Right lung (tissue), 2 donors: ENCODE measurements at regions not wholly inside any gene's neighbourhood (a gene's known extent, or its start where the extent isn't known, plus 50 kb on each side); places are given as distances from the start of the nearest gene placed in this dataset.
"Not testable (repeated sequence)": the region's sequence is repeated elsewhere in the genome, so short reads cannot be mapped to it uniquely, and the experiment has no call there.

Experiments used
- DNase-seq, 2 donors: peaks; one replicate each; pipeline ENCODE4 v3.0.0-alpha.2; 2013

DNA sequence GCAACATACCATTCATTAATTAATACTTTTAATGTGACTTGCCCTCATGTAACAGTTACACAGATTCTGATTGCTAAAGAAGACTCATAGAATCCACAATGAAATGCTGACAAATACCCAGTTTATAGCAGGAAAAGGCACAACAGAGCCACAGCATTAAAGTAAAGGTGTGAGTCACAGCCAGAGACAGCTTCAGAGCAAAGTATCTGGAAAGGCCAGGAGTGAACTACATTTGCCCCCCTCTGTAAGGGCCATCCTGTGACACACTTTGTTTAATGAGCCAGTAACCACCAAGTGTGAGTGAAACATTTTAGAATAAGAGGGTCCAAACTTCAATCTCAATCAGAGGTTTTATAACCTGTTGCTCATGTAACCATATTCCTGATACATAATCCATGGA is 133.8 kb upstream of the TACR3 start:
- no peak for DNase-seq

- DNase-seq, result no peak
Observed at GRCh38 chr4:103853146-103853545, 133.4 kb upstream of the TACR3 start.

DNA sequence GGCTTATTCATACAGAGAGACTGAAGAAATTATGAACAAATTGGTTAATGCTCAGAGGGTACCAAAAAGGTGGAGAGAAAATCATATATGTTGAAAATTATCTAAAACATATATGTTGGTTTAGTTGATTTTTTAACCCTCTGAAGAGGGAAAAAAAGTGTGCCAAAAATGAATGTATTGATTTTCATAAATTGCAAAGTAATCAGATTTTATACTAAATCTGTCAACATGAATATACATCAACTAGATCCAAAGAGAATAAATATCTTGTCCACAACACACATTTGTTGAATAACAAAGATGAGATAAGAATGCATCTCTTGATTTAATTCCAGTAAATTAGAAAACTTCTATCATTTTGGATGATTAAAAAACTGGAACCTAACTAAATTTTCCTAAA is 125.3 kb upstream of the TACR3 start:
- DNase-seq, result no peak

DNA sequence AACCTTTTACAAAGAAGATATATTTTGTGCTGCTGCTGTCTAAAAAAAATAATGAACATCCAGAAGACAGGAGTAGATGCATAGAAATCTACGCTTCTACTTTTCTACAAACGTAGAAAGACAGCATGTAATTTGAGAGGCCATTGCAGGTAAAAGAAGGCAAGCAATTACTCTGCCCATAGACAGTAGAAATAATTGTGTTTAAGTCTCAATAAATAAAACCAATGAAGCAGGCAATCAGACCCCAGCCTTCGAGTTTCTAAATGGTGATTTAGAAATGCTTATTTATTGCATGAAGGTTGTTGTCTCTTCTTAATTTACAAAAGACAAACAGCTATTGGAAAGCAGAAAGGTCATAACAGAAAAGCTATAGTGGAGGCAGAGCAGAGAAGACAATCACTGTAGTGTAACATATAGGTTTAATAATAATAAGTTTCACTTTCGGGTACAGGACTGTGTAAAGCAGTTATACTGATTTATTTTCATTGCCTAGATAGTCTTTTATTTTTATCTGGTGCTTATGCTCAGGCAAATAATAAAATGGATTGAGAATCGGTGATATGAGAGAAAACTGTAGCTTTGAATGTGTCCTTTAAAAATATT is 123.0 kb upstream of the TACR3 start:
- no peak for DNase-seq

DNA sequence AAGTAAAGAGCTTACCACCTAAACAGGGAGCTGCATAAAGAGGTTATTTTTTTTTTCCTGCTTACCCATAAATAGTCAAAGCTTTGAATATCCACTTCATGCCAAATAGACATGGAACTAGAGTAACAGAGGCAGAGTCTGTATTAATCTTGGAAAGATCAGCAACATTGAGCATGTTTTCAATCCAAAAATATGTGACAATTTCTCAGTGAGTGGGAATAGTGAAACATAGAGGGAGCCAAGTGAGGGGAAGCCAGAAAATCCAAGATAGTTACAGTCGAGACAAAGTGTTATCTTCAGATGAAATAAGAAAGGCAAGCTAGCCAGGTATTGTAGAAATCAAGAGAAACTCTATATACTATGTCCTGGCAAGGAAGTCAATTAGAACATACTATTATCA is 122.3 kb upstream of the TACR3 start:
- no peak for DNase-seq

DNA sequence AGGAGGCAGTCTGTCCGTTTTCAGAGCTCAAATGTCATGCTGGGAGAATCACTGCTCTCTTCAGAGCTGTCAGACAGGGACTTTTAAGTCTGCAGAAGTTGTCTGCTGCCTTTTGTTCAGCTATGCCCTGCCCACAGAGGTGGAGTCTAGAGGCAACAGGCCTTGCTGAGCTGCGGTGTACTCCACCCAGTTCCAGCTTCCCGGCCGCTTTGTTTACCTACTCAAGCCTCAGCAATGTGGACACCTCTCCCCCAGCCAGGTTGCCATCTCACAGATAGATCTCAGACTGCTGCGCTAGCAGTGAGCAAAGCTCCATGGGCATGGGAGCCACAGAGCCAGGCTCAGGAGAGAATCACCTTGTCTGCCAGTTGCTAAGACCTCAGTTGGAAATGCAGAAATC is 90.5 kb upstream of the TACR3 start:
- not testable (repeated sequence) for DNase-seq

- no peak for DNase-seq
Observed at GRCh38 chr4:103802766-103803165, 83.0 kb upstream of the TACR3 start.

DNA sequence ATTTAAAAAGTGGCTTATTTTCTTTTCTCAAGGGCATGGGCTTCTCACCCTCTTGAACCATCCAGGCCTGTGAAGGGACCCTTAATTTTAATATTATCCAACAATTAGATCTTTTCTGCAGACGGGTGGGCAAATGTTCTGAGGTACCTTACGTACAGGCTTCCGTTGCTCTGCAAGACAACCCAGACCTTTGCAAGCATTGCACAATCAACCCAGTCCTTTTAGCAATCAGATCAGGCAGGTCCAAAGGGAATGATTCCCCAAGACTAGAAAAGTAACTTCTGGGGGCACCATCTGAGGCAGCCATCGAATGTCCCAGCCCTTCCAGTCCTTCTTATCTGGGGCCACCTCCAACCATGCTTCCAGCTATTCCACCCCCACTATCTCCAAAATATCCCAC is 67.3 kb upstream of the TACR3 start:
- DNase-seq, result no peak

- DNase-seq, result no peak
Observed at GRCh38 chr4:103786593-103786992, 66.8 kb upstream of the TACR3 start.

GRCh38 chr4:103786014-103786413 is 66.2 kb upstream of the TACR3 start:
- DNase-seq, result no peak

DNA sequence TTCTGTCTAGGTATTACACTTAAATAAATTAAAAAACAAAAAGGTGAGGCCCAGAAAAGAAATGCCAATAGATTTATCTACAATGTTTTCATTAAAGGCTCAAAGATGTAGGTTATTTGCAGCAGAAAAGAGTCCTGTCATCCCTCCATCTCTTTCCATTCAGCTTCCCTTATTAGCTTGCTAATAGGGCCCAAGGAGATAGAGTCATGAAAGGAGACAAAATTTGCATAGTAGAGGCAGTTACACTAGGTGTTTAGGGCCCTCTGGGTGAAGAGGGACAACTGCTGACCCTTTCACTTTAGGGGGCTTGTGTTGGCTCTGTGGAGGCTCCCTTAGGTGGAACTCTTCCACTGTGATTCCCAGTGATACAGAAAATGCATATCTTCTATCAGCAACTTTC is 58.4 kb upstream of the TACR3 start:
- DNase-seq, result no peak

DNA sequence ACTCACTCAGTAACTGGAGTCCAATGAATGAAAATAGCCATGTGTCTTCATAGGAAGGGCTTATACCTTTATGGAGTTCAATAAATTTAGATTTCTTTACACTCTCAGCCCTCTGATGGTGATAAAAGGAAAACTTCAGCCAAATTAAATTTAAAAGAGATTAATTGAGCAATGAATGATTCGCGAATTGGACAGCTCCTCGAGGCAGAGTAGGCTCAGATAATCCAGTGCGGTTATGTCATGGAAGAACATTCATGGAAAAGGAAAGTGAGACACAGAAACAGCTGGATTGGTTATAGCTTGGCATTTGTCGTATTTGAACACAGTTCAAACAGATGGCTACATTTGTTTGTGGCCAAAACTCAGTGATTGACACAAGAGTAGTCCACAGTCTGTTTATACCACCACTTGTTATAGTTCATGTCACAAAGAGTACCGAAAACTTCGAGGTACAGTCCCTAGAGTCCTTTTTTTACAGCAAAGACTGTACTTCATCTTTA is 54.6 kb upstream of the TACR3 start:
- no peak for DNase-seq

DNA sequence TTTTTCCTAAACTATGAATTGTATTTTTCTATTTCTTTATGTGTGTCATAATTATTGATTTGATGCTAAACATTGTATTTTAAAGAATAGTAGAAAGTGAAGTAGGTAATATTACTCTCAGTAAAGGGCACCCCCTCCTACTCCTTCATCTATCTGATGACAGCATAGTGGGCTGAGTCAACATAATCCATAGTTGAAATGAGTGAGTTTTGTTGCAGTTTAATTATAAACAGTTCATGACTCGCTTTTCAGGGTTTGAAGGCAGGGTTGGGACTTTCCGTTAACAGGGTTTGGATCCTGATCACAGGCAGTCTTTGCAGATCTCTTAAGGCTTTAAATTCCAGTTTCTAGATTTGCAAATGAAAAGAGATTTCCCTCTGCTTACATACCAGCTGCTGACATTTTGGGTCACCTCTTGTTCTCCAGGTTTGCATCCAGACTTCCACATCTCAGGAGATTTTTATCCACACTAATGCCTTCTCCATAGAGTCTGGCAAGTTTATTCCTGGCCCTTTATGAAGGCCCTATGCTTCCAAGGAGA is 54.0 kb upstream of the TACR3 start:
- no peak for DNase-seq
